K562 (cell line): ENCODE measurements at regions not wholly inside any gene's neighbourhood (a gene's known extent, or its start where the extent isn't known, plus 50 kb on each side); places are given as distances from the start of the nearest gene placed in this dataset.
"Not testable (repeated sequence)": the region's sequence is repeated elsewhere in the genome, so short reads cannot be mapped to it uniquely, and the experiment has no call there.

Experiments used
- ATAC-seq: fragments of 200-7000 bp; cut with Tn5 transposase; 3 replicates; pipeline ENCODE4 v1.9.1; 2020; ENCODE audit warnings: moderate library complexity
- BruUV-seq: library from RNA; stranded (reverse); fragments of 400-500 nt; replicated peaks from 2 replicates; lab custom pipeline; 2021; lab: Mats Ljungman, UMichigan
- CTCF ChIA-PET: fragments of 300-600 bp; formaldehyde crosslinking; extraction: SDS; loops from one replicate; lab custom pipeline; 2021; ENCODE audit warnings: low intra/inter-chr PET ratio; lab: Yijun Ruan, JAX
- POLR2A ChIA-PET: fragments of 300-600, 350-650 bp; sonication (Branson Sonifier 250); formaldehyde crosslinking; extraction: SDS; loops from one replicate; lab custom pipeline; 2021; ENCODE audit warnings: antibody characterized with exemption, inconsistent platforms; lab: Yijun Ruan, JAX
- DNase-seq, 4 experiments: peaks; one replicate each; pipeline versions ENCODE4 v3.0.0 to v3.0.0-alpha.2; 2011 to 2018; ENCODE audit warnings: low spot score in 3 of 4, mixed read lengths in 3 of 4; ENCODE audit errors: extremely low read depth in 1 of 4
- FAIRE-seq: peaks from 2 replicates; lab custom pipeline; 2011; peaks lifted over from hg19 to GRCh38; lab: Jason Lieb, UNC
- H2AFZ ChIP-seq: 2 replicates; pipeline ENCODE4 v1.6.0; 2011; ENCODE audit warnings: low read depth, low read length, control low read depth, inconsistent platforms
- H3K27ac ChIP-seq: fragments of 200-600 bp; 3 replicates; pipeline ENCODE4 v1.8.0; 2011; ENCODE audit warnings: low read depth, mild to moderate bottlenecking, control low read depth, inconsistent platforms, low read length, moderate library complexity, mixed read lengths; ENCODE audit errors: extremely low read depth
- H3K27me3 ChIP-seq, 2 experiments: fragments of 300-600 bp in 1 of 2; 2 replicates in 1 of 2; 3 replicates in 1 of 2; pipeline versions ENCODE4 v1.6.0 to v1.8.0; 2011; ENCODE audit warnings: inconsistent platforms in 2 of 2, low read length in 2 of 2, mild to moderate bottlenecking in 1 of 2, mixed read lengths in 1 of 2, moderate library complexity in 1 of 2; ENCODE audit not compliant: control insufficient read depth in 2 of 2, insufficient read depth in 2 of 2
- H3K36me3 ChIP-seq: fragments of 300-600 bp; 3 replicates; pipeline ENCODE4 v1.8.0; 2011; ENCODE audit warnings: mild to moderate bottlenecking, low read length, inconsistent platforms; ENCODE audit not compliant: control insufficient read depth, insufficient read depth
- H3K4me1 ChIP-seq, 2 experiments: fragments of 200-600 bp in 1 of 2; replicated peaks in 1 of 2; 2 replicates in 1 of 2; 3 replicates in 1 of 2; pipeline versions ENCODE4 v1.5.1 to v1.8.0; 2011; ENCODE audit warnings: inconsistent platforms in 2 of 2, low read length in 2 of 2, mild to moderate bottlenecking in 1 of 2, mixed read lengths in 1 of 2, moderate library complexity in 1 of 2; ENCODE audit not compliant: control insufficient read depth in 2 of 2, insufficient read depth in 2 of 2
- H3K4me2 ChIP-seq: 2 replicates; pipeline ENCODE4 v1.6.1; 2011; ENCODE audit warnings: low read length, control low read depth, inconsistent platforms, mixed read lengths; ENCODE audit not compliant: insufficient read depth
- H3K4me3 ChIP-seq: fragments of 200-600 bp; sonication (generic), shearing (Covaris generic); 2 replicates; pipeline ENCODE4 v1.5.1; 2016; ENCODE audit warnings: control low read depth, inconsistent platforms
- H3K79me2 ChIP-seq: fragments of 200-600 bp; 3 replicates; pipeline ENCODE4 v1.8.0; 2011; ENCODE audit warnings: low read length, inconsistent platforms; ENCODE audit not compliant: control insufficient read depth, insufficient read depth
- H3K9ac ChIP-seq, 2 experiments: 2 replicates each; pipeline versions ENCODE4 v1.6.0 to v1.6.1; 2011; ENCODE audit warnings: low read depth in 2 of 2, low read length in 2 of 2, control low read depth in 1 of 2, inconsistent platforms in 1 of 2, mild to moderate bottlenecking in 1 of 2, mixed read lengths in 1 of 2; ENCODE audit not compliant: insufficient read depth in 1 of 2
- H3K9me1 ChIP-seq: one replicate; pipeline ENCODE4 v1.6.0; 2011; ENCODE audit warnings: inconsistent platforms, mild to moderate bottlenecking, low read length, moderate library complexity; ENCODE audit not compliant: control insufficient read depth, insufficient read depth
- H3K9me3 ChIP-seq: replicated peaks from 2 replicates; pipeline ENCODE4 v1.5.1; 2011; ENCODE audit warnings: low read depth, low read length, inconsistent platforms; ENCODE audit not compliant: control insufficient read depth, insufficient read depth
- H4K20me1 ChIP-seq: replicated peaks from 2 replicates; pipeline ENCODE4 v1.6.1; 2011; ENCODE audit warnings: low read length, inconsistent platforms, mixed read lengths; ENCODE audit not compliant: control insufficient read depth, insufficient read depth
- HNRNPK ChIP-seq: fragments of 200-400 bp; formaldehyde crosslinking; IDR thresholded peaks from one replicate; pipeline ENCODE4 v1.6.1; 2018; ENCODE audit warnings: mild to moderate bottlenecking, low read depth, low read length; ENCODE audit not compliant: poor library complexity, severe bottlenecking
- PPARD ChIP-seq: fragments of 250-450 bp; sonication (Bioruptor Pico); IDR thresholded peaks from 2 replicates; pipeline ENCODE4 v1.8.0; 2022; ENCODE audit warnings: inconsistent platforms, mild to moderate bottlenecking, moderate library complexity
- ZNF431 ChIP-seq: sonication (generic); formaldehyde crosslinking; IDR thresholded peaks from 2 replicates; pipeline ENCODE4 v1.8.0; 2022; ENCODE audit warnings: mild to moderate bottlenecking, missing genetic modification reagents
- ZNF586 ChIP-seq: fragments of 450-650 bp; formaldehyde crosslinking; conservative IDR thresholded peaks from 2 replicates; pipeline ENCODE4 v1.4.0; 2020; ENCODE audit warnings: mild to moderate bottlenecking, moderate library complexity
- WGBS: fragments of 100-300 bp; shearing (Covaris generic); methylation state at CpG from one replicate; pipeline ENCODE4 v1.1.6; 2016; ENCODE audit warnings: low coverage, mixed read lengths; ENCODE audit not compliant: insufficient coverage; ENCODE audit errors: missing lambda C conversion rate; 5-methylcytosine and 5-hydroxymethylcytosine counted together
- in situ Hi-C: fragments of 300-500 bp; cut with MboI; formaldehyde crosslinking; loops from 4 replicates; pipeline ENCODE4 v1.15.0; 2018; ENCODE audit warnings: inconsistent platforms, mixed read lengths
- intact Hi-C: fragments of 100-400 bp; cut with micrococcal nuclease; formaldehyde crosslinking; loops from 2 replicates; pipeline ENCODE4 v1.14.2; 2022

DNA sequence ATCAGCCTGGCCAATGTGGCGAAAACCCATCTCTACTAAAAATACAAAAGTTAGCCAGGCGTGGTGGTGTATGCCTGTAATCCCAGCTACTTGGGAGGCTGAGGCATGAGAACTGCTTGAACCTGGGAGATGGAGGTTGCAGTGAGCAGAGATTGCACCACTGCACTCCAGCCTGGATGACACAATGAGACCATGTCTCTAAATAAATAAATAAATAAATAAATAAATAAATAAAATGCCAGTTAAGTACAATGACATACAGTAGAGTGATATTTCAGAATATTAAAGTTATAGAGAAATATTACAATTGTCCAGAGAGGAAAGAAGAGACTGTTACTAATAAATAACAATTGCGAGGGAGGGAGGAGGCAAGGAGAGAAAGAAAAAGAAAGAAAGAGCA, 199.8 kb upstream of the NREP start:
- WGBS: 0% methylated on average over 3 of the region's 3 CpGs
- BruUV-seq, H3K4me3 ChIP-seq, CTCF ChIA-PET, H3K36me3 ChIP-seq, H3K9me1 ChIP-seq, H2AFZ ChIP-seq, H3K79me2 ChIP-seq, H3K4me1 ChIP-seq, H3K27me3 ChIP-seq, H3K27ac ChIP-seq, ATAC-seq, H4K20me1 ChIP-seq, intact Hi-C loops, H3K4me2 ChIP-seq, in situ Hi-C loops, DNase-seq, H3K9me3 ChIP-seq, H3K9ac ChIP-seq, FAIRE-seq: not testable (repeated sequence)
- POLR2A ChIA-PET: interaction anchor here (0.6 kb wide), 1 partner anchor 114 kb away, joined by 3 read pairs; no protein-coding TSS in a partner anchor

DNA sequence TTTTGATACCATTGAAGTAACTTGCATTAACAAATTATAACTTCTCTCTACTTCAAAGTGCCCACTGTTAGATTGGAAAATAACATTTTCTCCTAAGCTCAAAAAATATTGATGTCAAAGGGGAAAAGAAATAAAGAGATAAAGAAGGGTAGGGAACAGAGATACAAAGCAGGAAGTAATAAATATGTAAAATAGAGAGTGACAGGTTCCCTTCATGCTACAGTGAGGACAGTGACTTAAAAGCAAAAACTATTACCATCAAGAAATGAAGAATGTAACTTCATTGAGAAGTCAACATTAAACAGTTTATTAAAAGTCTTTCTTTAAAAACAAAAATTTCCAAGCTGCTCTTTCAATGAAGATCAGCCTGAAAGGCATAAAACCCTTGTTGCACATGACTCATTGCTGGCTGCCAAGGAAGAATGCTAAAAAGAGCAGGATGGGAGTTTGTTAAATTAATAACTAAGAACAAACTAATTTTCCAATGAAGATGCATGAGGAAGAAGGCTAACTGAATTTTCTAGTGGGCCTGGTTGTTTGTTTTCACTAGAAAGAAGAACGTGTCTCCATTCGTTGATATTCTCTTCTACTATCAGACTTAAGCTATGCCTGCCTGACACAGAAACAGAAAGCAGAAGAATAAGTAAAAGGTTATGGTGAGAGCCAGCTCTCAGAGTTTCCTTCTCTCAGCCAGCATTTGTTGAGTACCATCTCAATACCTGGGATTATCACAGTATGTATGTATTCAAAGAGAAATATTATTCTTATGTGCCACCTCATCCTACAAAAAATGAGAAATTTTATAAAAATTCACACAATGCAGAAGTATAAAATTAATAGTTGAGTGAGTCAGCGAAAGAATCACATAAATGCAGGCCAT, 197.8 kb upstream of the NREP start:
- WGBS: 0% methylated on average over 3 of the region's 3 CpGs

More for the DNA sequence above, 197.8 kb upstream of the NREP start:
- no peak for FAIRE-seq
- no peaks in the 10 kb centered on the region for H3K9me1 ChIP-seq
- H3K9ac ChIP-seq: no peak overlapping the region
- no peaks in the 10 kb centered on the region for H4K20me1 ChIP-seq
- H3K9me3 ChIP-seq: no peaks in the 10 kb centered on the region; the same call in 1 of the 2 replicates
- ATAC-seq: no peak
- H3K27me3 ChIP-seq: no peaks in the 10 kb centered on the region
- H2AFZ ChIP-seq: no peak overlapping the region
- H3K4me1 ChIP-seq: no peaks in the 10 kb centered on the region
- in situ Hi-C loops: no loop called here
- no peak overlapping the region for H3K27ac ChIP-seq
- H3K4me3 ChIP-seq: no peak overlapping the region
- BruUV-seq: no TSS peak
- no peaks in the 10 kb centered on the region for H3K36me3 ChIP-seq
- no peak for TF ChIP-seq ZNF586 (CRISPR knock-in tag)
- no peak for TF ChIP-seq ZNF431 (CRISPR knock-in tag)
- no peak for TF ChIP-seq HNRNPK
- TF ChIP-seq PPARD (CRISPR knock-in tag): no peak
- TF ChIP-seq, all 486 proteins: peak for 0
- intact Hi-C loops: no loop called here
- ChIA-PET CTCF (no interaction called here), POLR2A (interaction anchor here (0.6 kb wide), 1 partner anchor 25 kb away, joined by 4 read pairs; no protein-coding TSS in a partner anchor)
- no peaks in the 10 kb centered on the region for H3K79me2 ChIP-seq
- DNase-seq: no peak
- H3K4me2 ChIP-seq: no peak overlapping the region
